ENCODE measurements at regions not wholly inside any gene's neighbourhood (a gene's known extent, or its start where the extent isn't known, plus 50 kb on each side); places are given as distances from the start of the nearest gene placed in this dataset.

DNA sequence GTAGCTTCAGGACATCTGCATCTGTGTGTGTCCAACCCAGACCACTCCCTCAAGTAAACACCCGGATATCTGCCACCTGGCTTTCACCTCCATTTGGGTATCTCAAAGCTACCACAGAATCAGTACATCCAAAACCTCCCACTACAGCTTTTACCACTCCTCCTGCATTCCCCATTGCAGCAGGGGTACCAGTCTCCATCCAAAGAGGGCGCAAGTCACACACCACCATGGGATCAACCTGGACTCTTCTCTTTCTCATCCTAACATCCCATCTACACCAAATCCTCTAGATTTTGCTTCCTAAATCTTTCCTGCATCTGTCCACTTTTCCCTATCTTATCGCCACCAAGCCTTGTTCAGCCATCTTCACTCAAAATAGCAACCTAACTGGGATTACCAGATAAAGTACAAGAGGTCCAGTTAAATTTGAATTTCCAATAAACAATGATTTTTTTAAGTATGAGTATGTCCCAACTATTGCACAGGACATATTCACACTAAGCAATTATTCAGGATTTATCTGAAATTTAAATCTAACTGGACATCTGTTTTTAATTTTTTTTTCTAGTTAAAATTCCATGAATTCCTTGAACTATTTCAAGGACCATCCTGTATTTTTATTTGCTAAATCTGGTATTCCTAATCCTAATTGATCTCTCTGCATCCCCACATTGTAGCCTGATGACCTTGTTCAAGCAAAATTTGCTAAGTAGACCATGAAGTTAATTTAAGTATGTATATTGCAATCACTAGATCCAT lies 164.3 kb upstream of the MLN start:
- DNase-seq (ENCODE audit: low read depth in 2 of 2), result no peak

DNA sequence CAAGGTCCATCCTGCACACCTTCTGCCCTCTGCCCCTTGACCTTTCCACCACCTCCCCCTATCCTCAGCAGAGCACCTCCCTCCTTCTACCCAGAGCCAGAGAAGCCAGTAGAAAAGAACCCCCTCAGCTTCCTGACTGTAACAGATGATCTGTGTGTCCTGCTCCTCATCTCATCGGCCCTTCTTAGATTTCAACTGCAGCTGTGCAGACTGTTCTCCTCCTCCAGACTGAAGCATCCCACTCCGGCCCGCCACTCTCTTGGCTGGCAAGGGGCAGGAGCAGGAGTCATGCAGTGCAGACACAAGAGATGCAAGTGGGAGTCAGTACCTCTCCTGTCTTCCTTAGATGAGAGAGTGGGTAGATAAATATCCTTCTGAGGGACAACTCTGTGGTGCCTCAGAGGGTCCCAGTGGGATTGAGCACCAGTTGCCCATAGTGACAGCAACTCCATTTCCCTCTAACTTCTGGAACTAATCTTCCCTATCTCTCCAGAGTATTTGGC lies 163.5 kb upstream of the MLN start:
- DNase-seq (ENCODE audit: low read depth in 2 of 2), result no peak

GRCh38 chr6:33966536-33966935 lies 162.7 kb upstream of the MLN start:
- DNase-seq (ENCODE audit: low read depth in 2 of 2), result no peak

- no peak for DNase-seq (ENCODE audit: low read depth in 2 of 2)
Measured at GRCh38 chr6:33965766-33966165, 162.0 kb upstream of the MLN start.

- no peak for DNase-seq (ENCODE audit: low read depth in 2 of 2)
Measured at GRCh38 chr6:33964387-33964786, 160.6 kb upstream of the MLN start.

DNA sequence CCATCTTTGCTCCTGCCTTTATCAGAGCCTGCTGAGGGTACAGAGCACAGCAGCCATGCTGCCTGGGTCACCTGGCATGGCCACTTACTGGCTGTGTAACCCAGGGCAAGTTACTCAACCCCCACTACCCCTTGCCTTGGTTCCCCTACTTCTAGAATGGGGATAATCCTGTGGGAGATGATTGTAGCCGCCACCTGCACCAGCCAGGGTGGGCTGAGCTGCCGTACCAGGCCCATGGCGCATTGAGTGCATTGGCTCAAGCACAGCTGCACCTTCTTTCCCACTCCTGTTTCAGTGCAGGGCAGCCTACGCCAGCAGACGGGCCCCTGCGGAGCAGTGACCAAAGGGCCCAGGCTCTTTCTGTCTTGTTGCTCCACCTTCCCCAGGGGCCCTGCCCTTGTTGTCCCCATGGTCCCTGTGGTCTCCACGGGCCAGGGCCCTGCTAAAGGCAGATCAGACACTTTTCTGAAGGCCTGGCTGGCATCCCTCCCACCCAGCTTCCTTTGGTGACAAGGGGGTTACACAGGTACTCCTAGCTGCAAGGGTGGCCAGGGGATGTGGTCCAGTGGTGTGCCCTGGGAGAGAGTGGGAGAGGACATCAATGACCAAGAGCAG lies 159.4 kb upstream of the MLN start:
- DNase-seq (ENCODE audit: low read depth in 2 of 2), result no peak

DNA sequence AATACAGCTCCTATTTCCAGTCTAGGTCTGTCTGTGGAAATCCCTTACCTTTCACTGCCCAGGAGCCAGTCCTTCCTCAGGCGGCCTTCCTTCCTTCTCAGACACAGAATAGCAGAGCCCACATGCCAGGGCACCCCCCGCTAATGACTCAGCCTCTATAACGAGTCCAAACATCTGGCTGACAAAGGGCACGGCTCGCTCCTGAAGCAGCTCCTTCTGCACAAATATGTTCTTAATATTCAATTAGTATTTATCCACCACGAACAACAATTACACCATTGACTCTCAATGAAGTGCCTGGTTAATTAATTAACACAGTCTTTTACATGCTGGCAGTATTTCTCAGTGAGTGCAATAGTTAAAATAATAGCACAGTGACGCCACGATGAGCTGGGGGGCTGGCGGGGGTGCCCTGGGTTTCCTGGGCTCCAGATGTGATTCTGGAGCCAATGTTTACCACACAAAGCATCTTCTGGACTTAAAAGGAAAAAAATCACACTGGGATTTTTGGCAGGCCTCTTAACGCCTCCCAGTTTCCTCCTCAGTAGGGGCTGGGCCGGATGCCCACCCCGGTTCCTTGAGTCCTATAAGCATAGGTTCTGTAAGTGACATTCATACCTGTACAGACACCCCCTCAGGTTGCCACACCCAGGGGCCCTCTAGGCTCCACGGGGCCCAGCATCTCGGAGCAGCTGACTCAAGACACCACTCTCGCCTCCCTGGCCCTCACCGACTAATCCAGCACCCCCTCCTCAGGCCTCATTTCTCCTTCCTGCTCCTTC lies 158.6 kb upstream of the MLN start:
- DNase-seq (ENCODE audit: low read depth in 2 of 2), result no peak

DNA sequence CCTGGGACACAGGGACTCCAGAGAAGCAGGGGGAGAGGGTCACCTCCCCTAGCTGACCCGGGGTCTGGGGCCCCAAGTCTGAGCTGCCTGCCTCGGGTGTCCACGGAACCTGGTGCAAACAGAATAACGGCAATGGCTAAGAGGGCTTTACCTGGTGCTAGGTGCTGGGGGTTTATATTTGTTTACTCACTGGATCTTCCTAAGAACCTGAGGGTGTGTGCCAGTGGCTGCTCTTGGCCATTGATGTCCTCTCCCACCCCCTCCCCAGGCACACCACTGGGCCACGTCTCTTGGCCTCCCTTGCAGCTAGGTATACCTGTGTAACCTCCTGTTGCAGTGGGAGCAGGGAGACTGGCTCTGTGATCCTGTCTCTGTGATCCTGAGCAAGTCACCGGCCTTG lies 157.9 kb upstream of the MLN start:
- DNase-seq (ENCODE audit: low read depth in 2 of 2), result no peak

GRCh38 chr6:33960345-33961313 lies 156.8 kb upstream of the MLN start:
- DNase-seq (ENCODE audit: low read depth in 2 of 2), result no peak

DNA sequence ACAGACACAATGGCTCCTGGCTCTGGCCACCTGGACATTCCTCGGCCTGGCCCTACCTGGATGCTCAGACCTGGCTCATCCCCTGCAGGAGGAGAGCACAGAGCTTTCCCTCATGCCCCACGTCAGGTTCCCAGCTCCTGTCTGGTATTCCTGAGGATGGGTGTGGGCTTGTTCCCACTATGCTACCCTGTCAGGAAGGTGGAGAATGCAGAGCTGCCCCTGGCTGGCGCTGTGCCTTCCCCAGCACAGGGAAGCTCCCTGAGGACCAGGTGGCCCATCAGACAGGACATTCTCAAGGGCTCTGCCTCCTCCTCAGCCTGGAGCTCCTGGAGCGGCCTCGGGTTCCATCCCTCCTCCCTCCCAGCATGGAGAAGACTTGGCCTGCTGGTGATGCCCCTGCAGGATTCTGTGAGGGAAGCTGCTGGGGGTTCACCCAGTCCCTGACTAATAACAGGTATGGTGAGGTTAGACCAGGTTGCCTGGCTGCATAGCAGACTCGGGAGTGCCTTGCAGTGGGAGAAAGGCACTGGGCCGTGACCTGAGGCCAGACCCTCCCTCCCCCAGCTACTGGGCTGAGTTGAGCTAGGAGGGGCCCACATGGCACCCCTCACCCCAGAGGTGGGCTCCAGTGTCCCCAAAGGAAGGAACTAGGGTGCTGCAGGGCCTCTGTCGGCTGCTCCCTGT lies 156.0 kb upstream of the MLN start:
- DNase-seq (ENCODE audit: low read depth in 2 of 2), result no peak

GRCh38 chr6:33959329-33959651 lies 155.5 kb upstream of the MLN start:
- no peak for DNase-seq (ENCODE audit: low read depth in 2 of 2)

DNA sequence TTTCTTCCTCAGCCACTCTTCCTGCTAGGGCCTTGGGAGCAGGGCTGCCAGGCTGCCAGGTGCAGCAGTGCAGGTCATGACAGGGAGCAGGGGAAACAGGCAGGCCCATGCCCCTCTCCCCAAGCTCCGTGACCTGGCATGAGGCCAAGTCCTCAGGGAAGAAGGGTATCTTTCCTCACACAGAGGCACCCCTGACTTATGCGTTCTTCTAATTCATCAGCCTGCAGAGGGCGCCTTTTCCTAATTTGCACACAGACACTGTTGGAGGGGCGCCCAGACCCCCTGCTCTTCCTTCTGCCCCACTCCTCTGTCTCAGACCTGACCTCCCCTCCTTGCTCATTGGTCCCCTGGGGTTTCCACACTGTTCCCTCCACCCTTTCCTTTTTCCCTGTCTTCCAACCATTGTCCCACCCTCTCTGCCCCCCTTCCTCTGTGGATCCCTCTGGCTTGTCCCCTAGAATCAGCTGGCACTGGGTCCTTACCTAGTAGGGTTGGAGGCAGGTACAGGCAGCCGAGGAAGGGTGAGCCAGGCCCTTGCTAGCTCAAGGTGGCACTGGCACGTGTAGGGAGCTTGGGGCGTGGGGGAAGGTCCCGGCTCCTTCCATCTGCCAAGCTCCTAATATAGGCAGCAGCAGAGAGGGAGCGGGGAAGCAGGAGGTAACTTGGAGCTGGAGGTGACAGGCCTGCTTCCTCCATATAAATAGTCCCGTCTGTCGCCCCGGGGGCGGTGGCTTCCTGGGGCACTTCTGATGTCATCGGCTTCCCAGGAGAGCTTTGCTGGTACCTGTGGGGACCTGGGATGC lies 154.9 kb upstream of the MLN start:
- no peak for DNase-seq (ENCODE audit: low read depth in 2 of 2)

GRCh38 chr6:33957892-33958525 lies 154.2 kb upstream of the MLN start:
- DNase-seq (ENCODE audit: low read depth in 2 of 2), result no peak

DNA sequence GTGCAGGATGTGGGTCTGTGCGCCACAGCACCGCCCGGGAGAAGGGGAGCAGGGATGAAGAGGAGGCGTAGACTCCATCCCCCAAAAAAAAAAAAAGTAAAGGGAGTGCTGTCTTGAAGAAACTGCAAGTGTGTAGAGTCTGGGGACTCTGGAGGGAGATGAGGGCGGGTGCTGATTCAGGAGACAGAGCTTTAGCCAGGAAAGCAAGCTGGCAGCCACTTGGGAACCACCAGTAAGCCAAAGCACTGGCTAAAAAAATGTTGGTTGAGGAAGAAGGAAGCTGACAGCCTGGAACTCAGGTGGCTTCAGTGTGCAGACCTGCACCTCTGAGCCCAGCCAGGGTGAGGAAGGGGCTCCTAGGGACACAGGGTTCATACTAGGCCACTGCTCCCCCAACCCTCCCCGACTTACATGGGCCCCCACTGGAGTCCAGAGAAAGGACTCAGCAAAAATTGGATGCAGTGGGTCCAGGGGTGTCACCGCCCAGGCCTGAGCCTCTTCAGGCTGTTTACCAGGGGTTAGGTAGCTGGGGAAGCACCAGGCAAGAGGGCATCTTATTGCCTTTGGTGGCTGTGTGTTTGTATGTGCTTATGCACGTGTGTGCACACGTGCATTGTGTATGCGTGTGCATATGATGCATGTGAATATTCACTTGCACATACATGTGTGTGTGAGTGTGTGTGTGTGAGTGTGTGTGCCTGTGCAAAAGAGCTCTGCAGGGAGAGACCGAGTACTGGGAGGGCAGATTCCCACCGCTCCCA lies 153.5 kb upstream of the MLN start:
- no peak for DNase-seq (ENCODE audit: low read depth in 2 of 2)

- DNase-seq (ENCODE audit: low read depth in 2 of 2), result no peak
Measured at GRCh38 chr6:33956206-33956605, 152.4 kb upstream of the MLN start.

GRCh38 chr6:33955566-33955965 lies 151.8 kb upstream of the MLN start:
- DNase-seq (ENCODE audit: low read depth in 2 of 2), result no peak

DNA sequence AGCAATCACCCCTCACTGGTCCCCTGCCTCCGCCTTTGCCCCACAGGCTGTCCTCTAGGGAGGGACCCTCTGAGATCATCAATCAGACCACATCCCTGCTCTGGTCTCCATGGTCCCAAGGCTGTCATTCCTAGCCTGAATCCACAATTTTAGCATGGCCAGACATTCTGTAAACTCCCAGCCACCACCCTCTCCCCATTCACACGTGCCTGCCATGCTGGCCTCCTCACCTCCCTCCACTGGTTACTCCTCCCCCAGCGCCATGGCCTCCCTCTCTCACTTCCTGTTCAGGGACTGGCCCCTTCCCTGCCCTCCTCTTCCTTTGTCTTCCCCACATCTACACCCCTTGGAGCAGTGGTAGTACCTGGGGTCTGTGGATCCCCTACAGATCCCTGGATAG lies 150.7 kb upstream of the MLN start:
- no peak for DNase-seq (ENCODE audit: low read depth in 2 of 2)

- DNase-seq (ENCODE audit: low read depth in 2 of 2), result no peak
Measured at GRCh38 chr6:33953171-33953570, 149.4 kb upstream of the MLN start.

DNA sequence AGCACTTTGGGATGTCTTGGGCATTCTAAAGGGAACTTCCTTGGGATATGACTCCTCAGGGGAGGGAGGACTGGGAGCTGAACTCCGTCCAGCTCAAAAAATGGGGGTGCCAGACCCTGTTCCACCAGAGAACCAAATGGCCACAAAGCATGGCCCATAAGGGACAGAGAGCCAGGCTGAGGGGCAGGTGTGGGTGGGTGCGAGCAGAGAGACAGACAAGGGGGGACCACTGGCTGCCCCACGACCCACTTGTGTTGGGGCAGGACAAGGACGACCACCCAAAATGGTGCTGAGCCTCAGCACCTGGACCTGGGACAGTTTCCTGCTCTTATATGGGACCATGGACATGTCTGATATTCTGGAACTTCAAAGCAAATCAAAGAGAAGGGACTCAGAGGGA lies 148.2 kb upstream of the MLN start:
- no peak for DNase-seq (ENCODE audit: low read depth in 2 of 2)
